GM12878 (cell line): ENCODE measurements at regions not wholly inside any gene's neighbourhood (a gene's known extent, or its start where the extent isn't known, plus 50 kb on each side); places are given as distances from the start of the nearest gene placed in this dataset.

Experiments
- NR2F1 ChIP-seq: fragments of 450-650 bp; conservative IDR thresholded peaks from 2 replicates; pipeline ENCODE4 v1.6.1; 2017; ENCODE audit warnings: mild to moderate bottlenecking
- SREBF2 ChIP-seq: IDR thresholded peaks from 2 replicates; pipeline ENCODE4 v1.6.1; 2012; ENCODE audit warnings: mild to moderate bottlenecking, low read length
- TF ChIP-seq, protein P1 (sequence below), 3 experiments: IDR thresholded peaks in 2 of 3; conservative IDR thresholded peaks in 1 of 3; 2 replicates each; pipeline ENCODE4 v1.5.1; 2011; ENCODE audit warnings: low read depth in 3 of 3, low read length in 3 of 3, mild to moderate bottlenecking in 3 of 3, control low read depth in 2 of 3, moderate library complexity in 2 of 3, inconsistent platforms in 1 of 3, mixed read lengths in 1 of 3; ENCODE audit not compliant: control insufficient read depth in 2 of 3, insufficient read depth in 1 of 3; ENCODE audit errors: extremely low read depth in 1 of 3
- TF ChIP-seq, protein P2 (sequence below): fragments of 450-650 bp; IDR thresholded peaks from 2 replicates; pipeline ENCODE4 v1.6.1; 2014; ENCODE audit warnings: mild to moderate bottlenecking

DNA sequence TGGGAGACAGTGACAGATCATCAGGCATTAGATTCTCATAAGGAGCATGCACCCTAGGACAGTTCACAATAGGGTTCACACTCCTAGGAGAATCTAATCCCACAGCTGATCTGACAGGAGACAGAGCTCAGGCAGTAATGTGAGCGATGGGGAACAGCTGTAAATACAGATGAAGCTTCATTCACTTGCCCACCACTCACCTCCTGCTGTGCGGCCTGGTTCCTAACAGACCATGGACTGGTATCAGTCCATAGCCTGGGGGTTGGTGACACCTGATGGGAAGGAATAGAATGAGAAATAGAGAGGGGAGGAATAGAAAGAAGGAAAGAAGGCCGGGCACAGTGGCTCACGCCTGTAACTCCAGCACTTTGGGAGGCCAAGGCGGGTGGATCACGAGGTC, 336.8 kb upstream of the SASH1 start:
- no peak for TF ChIP-seq SREBF2
- TF ChIP-seq, protein P1, sequence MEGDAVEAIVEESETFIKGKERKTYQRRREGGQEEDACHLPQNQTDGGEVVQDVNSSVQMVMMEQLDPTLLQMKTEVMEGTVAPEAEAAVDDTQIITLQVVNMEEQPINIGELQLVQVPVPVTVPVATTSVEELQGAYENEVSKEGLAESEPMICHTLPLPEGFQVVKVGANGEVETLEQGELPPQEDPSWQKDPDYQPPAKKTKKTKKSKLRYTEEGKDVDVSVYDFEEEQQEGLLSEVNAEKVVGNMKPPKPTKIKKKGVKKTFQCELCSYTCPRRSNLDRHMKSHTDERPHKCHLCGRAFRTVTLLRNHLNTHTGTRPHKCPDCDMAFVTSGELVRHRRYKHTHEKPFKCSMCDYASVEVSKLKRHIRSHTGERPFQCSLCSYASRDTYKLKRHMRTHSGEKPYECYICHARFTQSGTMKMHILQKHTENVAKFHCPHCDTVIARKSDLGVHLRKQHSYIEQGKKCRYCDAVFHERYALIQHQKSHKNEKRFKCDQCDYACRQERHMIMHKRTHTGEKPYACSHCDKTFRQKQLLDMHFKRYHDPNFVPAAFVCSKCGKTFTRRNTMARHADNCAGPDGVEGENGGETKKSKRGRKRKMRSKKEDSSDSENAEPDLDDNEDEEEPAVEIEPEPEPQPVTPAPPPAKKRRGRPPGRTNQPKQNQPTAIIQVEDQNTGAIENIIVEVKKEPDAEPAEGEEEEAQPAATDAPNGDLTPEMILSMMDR (IDR thresholded peaks at IDR 0.05 in 2 of 3, conservative IDR thresholded peaks at IDR 0.05 in 1 of 3; ENCODE audit: control insufficient read depth in 2 of 3, extremely low read depth in 1 of 3, insufficient read depth in 1 of 3, low read depth in 3 of 3, low read length in 3 of 3): no peak
- TF ChIP-seq, protein P2, sequence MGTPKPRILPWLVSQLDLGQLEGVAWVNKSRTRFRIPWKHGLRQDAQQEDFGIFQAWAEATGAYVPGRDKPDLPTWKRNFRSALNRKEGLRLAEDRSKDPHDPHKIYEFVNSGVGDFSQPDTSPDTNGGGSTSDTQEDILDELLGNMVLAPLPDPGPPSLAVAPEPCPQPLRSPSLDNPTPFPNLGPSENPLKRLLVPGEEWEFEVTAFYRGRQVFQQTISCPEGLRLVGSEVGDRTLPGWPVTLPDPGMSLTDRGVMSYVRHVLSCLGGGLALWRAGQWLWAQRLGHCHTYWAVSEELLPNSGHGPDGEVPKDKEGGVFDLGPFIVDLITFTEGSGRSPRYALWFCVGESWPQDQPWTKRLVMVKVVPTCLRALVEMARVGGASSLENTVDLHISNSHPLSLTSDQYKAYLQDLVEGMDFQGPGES: no peak
- TF ChIP-seq NR2F1: no peak
